HFF-Myc (cell line): ENCODE measurements at regions not wholly inside any gene's neighbourhood (a gene's known extent, or its start where the extent isn't known, plus 50 kb on each side); places are given as distances from the start of the nearest gene placed in this dataset.

ENCODE experiments used
- DNase-seq: peaks from one replicate; pipeline ENCODE4 v3.0.0-alpha.2; 2011; ENCODE audit warnings: low read depth; ENCODE audit errors: extremely low read depth
- H3K4me3 ChIP-seq: replicated peaks from 2 replicates; pipeline ENCODE4 v1.5.1; 2011; ENCODE audit warnings: low read depth, mild to moderate bottlenecking, control low read depth, low read length
- TF ChIP-seq, protein P1 (sequence below): IDR thresholded peaks from 2 replicates; pipeline ENCODE4 v1.5.1; 2012; ENCODE audit warnings: mild to moderate bottlenecking, low read depth, low read length, control low read depth; ENCODE audit errors: missing control alignments

DNA sequence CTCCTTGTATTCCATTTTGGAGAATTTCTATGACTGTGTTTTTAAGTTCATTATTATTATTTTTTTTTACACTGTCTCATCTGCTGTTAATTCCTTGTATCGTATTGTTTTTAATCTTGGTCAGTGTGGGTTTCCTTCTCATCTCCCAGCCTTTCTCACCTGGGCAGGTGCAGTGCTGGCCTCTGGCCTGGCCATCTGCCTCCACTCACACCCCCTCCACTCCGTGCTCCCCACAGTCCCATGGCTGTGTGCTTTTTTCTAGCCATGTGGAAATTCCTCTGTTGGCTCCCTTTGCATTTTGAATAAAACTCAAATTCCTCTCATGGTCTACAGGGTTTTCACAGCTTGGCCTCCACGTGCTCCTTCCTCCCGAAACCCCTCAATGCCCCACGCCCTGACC is 50.3 kb upstream of the LINC01488 start:
- no peak for DNase-seq
- no peak overlapping the region for H3K4me3 ChIP-seq
- TF ChIP-seq, protein P1, sequence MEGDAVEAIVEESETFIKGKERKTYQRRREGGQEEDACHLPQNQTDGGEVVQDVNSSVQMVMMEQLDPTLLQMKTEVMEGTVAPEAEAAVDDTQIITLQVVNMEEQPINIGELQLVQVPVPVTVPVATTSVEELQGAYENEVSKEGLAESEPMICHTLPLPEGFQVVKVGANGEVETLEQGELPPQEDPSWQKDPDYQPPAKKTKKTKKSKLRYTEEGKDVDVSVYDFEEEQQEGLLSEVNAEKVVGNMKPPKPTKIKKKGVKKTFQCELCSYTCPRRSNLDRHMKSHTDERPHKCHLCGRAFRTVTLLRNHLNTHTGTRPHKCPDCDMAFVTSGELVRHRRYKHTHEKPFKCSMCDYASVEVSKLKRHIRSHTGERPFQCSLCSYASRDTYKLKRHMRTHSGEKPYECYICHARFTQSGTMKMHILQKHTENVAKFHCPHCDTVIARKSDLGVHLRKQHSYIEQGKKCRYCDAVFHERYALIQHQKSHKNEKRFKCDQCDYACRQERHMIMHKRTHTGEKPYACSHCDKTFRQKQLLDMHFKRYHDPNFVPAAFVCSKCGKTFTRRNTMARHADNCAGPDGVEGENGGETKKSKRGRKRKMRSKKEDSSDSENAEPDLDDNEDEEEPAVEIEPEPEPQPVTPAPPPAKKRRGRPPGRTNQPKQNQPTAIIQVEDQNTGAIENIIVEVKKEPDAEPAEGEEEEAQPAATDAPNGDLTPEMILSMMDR: no peak
